ENCODE measurements at regions not wholly inside any gene's neighbourhood (a gene's known extent, or its start where the extent isn't known, plus 50 kb on each side); places are given as distances from the start of the nearest gene placed in this dataset.

DNA sequence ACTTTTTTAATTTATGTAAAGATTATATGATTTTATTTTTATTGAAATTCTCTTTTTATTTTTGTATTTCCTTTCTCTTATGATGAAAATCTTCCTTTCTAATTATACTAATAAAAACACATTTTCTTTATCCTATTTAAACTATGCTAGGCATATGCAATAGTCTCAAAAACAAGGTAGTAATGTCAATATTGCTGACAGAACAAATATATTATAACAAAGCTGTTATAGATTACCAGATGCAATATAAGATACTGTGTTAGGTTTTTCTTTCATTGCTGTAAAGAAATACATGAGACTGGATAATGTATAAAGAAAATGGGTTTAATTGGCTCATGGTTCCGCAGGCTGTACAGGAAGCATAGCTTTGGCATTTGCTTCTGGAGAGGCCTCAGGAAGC, 631.2 kb upstream of the SOX11 start:
- no peak for DNase-seq (ENCODE audit: low read depth, low spot score)

DNA sequence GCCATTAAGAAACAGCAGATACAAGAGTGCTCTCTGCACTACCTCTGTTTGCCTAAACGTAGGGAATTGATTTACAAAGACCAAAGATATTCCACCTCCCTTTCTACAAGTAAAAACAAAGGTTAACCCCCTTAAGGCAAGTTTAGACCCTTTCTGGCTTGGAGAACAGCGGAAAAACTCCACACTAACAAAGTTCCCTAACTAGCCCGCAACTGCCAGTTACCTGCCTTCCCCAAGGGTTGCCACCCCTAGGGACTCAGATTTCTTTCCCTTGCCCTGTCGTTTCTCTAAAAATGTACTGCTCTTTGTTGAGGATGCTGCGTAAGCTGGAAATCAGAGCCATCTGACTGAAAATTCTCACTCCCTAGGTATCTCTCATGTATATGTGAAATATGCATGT, 627.5 kb upstream of the SOX11 start:
- DNase-seq (ENCODE audit: low read depth, low spot score) = no peak

DNA sequence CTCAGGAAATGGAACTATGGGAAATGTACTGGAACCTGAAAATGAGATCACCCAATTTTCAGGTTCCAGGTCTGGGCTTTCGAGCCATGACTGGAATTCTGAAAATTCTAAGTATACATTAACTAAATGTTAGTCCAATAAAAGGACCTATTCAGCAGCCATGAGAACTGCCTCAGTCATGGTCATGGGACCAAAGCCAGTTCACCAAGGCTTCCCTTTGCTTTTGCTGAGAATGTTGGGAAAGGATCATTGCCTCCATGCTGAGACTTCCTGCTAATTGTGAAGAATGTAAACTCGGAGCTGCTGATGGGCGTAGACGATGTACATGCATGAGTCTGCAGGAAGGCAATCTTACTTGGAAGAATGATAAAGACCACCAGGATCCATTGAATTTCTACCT, 624.4 kb upstream of the SOX11 start:
- DNase-seq (ENCODE audit: low read depth, low spot score) = no peak

DNA sequence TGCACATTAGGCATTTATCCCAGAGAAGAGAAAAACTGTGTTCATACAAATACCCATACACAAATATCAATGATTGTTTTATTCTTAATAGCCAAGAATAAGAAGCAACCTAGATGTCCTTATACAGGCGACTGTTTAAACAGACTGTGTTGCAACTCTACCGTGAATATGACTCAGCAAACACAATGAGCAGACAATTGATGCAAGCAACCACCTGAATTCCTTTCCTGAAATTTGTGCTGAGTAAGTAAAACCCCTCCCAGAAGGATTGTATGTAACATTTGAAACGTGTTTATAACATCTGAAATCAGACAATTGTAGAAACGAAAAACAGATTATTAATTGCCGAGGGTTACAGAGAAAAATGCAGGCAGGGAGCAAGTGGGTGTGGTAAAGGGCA, 621.9 kb upstream of the SOX11 start:
- peak; percentile 35 for DNase-seq (ENCODE audit: low read depth, low spot score)

DNA sequence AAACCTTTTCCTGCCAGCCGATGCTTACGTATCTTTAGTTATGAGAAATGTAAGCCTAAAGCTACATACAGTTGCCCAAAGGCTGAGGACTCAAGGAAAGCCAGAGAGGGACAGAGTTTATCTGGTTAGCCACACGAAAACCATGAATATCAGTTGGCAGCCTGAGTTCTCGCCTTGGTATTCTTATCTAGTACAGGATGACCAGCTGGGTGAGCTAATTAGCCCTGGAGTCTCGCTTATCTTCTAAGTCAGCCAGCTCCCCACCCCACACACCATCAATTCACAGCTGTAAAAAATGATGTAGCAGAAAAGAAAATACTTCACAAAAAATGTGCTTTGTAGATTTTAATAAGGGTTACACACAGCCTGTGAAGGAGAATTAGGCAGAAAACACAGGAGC, 617.5 kb upstream of the SOX11 start:
- DNase-seq (ENCODE audit: low read depth, low spot score) = no peak

DNA sequence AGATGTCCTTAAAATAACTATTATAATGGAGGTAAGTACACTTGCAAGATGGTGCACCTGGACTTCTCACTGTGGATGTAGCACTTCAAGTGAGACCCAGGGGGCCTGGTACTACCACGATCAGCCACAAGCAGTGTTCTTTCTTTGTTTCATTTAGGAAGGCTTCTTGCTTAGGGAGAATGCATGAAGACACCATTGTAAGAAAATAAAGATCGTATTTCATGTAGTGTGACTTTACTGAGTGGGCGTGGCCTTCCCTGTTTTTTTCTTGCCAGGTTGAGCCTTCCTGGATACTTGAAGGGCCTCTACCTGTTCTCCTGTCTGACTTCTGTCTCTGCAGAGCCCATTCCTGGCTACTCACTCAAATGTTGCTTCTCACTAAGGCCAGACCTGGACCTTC, 615.6 kb upstream of the SOX11 start:
- no peak for DNase-seq (ENCODE audit: low read depth, low spot score)

DNA sequence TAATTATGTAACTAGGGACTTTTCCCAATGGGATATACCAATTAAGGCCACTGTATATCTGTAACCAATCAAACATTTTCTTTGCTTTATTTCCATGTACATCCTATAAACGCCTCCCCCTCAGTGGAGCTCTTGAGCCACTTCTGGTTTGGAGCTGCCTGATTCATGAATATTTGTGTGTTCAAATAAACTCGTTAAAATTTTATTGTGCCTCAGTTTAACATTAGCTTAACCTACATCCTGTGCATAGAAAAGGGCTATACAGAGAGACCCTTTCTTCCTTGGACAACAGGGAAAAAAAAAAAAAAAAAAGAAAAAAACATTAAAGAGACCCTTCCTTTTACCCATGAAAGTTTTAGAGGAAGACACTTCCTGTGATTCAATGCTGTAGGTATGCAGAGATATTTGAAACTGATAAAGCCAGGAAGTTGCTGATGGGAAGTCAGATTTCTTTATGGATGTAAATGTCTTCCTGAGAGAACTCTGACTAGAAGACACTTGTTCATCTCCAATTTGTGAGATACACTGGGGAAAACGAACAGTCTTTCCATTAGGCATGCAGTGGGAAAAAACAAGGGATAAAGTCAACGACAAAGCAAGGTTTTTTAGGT, 614.6 kb upstream of the SOX11 start:
- peak; percentile 42 for DNase-seq (ENCODE audit: low read depth, low spot score)

DNA sequence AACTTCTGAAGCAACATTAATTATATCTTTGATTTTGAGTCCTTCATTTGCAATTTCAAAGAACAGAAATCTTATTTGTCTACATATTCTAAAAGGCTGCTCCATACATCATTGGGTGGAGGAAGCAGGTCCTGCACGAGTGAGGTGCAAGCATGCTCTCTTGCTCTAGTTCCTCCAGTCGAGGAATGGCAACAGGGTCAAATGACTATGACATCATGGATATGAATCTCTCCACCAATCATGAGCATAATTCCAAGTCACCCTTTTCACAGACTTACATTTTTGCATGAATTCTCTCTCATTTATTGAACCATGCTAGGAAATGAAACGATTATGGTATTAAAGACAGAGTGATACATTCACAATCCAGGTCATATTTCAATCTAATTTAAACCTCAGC, 608.8 kb upstream of the SOX11 start:
- DNase-seq (ENCODE audit: low read depth, low spot score) = no peak

DNA sequence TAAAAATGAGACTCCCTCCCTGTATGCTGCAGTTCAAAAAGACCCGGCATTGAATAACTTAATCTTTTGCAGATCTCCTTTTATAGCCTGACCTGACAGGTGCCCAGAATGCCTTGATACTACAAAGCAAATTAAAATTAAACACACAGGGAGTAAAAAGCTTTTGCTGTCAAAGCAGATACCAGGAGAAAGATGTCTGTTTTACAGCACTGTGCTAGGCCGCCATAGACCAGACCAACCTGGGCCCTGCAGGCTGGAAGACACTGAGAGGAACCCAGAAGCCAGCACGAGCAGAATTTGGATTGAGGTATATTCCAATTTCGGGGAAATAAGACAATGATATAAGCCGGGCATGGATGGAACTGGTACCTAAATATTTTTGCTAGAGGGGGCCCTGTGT, 602.8 kb upstream of the SOX11 start:
- no peak for DNase-seq (ENCODE audit: low read depth, low spot score)

DNA sequence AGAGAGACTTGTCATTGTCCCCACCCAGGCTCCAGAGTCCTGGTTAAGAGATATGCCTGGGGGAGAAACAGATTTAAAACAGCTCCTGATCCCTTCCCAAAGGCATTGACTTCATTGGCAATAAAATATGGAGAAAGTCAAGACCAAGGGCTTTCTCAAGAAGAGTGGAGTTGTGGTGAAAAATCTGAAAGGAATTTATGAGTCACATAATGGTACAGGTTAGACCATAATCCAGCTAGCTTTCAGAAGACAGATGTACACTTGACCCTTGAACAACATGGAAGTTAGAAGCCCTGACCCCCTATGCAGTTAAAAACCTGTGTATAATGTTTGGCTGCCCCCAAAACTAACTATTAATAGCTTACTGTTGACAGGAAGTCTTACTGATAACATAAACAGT, 599.1 kb upstream of the SOX11 start:
- no peak for DNase-seq (ENCODE audit: low read depth, low spot score)

DNA sequence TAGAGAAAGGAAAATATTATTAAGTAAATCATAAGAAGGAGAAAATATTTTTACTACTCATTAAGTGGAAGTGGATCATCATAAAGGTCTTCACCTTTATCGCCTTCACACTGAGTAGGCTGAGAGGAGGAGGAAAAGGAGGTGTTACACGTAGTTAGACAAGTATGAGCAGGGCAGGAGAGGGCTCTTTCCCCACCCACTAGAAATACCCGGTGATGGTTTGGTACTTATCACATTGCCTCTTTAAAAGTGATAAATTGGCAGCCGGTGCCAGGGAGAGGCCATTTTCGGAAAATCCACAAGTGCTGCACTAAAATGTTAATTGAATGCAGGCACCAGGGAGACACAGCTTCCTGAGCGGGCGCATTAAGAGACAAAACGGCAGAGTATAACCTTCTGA, 598.7 kb upstream of the SOX11 start:
- DNase-seq (ENCODE audit: low read depth, low spot score) = no peak

DNA sequence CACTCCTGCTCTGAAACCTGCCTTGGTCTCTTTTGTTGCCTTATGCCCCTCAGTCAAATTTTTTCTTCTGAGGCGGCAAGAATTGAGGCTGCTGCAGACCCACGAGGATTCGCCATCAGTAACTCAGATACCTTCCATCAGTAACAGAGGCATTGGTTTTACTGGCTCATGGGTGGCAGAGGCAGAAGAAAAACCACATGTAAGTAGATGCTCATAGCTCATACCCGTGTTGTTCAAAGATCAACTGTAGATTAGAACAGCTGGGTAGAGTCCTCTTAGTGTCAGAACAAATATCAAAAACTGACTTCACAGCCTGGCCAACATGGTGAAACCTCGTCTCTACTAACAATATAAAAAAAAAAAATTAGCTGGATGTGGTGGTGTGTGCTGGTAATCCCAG, 598.0 kb upstream of the SOX11 start:
- no peak for DNase-seq (ENCODE audit: low read depth, low spot score)

DNA sequence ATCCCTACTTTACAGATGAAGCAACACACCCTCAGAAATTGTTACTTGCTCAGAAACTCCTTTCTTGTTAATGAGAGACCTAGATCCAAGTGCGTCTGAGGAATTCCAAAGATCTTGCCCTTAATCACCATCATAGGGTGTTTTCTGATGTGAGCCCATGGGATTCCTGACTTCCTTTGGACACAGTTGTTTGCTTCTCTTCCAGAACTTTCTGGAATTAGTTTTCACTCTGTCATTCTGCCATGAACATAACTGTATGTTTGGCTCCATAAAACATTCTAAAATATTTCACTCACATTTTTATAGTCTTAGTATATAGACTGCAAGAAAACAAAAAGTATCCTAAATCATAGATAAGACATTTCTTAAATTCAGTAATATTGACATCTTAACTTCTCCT, 593.9 kb upstream of the SOX11 start:
- DNase-seq (ENCODE audit: low read depth, low spot score) = no peak

DNA sequence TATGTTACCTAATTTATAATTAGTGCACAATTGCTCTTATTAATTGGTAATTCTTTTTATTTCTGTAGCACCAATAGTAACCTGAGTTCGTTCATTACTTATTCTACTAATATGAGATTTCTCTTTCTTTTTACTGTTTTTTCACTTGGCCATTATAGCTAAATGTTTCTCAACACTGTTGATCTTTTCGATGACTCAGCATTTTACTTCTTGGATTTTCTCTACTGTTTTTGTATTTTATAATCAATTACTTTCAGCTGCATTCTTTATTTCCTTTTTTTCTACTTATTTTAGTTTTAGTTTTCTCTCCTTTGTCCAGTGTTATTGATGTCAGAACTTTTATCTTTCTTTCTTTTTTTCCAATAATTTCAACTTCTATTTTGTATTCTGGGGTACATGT, 589.4 kb upstream of the SOX11 start:
- DNase-seq (ENCODE audit: low read depth, low spot score) = no peak

DNA sequence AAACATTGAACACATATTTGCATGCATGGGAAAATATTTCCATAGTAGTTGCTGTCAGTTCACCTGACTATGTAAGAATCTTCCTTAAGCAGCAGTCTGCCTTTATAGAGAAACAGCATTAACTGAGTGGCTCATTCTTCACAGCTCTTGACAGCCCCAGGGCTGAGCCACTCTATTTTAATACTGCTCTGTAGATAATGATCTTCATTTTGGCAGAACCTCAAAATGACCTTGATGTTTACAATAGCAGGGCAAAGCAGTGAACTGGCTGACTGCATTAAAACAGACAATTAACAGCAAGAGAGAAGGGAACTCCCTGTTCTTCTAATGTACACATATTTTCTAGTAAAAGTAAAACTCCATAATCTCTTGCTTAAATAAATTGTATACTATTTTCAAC, 580.6 kb upstream of the SOX11 start:
- DNase-seq (ENCODE audit: low read depth, low spot score) = no peak

DNA sequence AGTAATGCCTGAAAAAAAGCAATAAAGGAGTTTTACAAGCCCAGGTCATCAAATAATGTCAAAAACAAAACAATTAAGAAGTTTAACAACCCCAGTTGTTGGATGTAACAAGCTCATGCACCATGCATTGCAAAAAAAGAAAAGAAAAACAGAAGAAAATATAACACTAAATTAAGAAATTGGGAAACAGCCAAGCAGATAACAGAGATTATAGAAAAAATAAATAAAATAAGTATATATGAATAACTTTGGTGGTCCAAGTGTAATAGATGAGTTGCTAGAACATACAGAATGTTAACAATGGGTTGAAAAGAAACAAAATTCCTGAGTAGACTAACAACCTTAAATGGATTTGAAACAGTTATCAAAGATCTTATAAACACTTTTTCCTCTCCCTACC, 573.1 kb upstream of the SOX11 start:
- DNase-seq (ENCODE audit: low read depth, low spot score) = no peak

DNA sequence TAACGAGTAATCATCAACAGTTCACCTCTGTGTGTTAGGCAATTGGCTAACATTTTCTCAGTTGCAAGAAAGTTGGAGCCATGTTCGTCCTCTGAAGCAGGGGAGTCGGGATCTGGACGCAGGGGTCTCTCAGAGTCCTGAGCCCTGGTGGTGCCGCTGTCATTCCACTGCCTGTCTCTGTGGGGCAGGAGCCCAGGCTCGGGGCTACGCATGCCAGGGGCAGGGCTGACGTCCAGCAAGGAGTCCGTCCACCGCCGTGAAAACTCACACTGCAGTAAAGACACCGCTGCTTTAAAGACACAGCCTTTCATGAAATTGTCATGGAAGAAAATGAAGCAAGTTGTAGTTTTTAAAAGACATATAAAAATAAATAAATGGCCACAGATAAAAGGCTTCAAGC, 571.1 kb upstream of the SOX11 start:
- DNase-seq (ENCODE audit: low read depth, low spot score) = no peak

DNA sequence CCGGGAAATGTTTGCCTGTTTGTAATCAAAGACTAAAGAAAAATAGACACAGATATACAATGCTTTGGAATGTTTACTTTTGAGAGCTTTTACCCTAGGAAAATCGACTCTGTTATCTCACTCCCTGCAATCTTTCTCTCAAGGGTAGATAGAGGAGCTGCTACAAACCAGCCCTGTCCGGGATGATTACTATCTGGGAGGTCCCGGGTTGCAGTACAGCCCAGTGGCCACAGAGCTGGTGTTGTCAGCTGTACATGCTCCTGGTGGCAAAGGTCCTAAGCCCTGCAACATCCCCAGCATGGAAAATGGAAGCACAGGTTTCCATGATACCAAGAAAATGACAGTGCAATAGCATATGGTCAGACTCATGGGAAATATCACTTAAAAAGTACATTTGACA, 570.5 kb upstream of the SOX11 start:
- DNase-seq (ENCODE audit: low read depth, low spot score) = no peak

DNA sequence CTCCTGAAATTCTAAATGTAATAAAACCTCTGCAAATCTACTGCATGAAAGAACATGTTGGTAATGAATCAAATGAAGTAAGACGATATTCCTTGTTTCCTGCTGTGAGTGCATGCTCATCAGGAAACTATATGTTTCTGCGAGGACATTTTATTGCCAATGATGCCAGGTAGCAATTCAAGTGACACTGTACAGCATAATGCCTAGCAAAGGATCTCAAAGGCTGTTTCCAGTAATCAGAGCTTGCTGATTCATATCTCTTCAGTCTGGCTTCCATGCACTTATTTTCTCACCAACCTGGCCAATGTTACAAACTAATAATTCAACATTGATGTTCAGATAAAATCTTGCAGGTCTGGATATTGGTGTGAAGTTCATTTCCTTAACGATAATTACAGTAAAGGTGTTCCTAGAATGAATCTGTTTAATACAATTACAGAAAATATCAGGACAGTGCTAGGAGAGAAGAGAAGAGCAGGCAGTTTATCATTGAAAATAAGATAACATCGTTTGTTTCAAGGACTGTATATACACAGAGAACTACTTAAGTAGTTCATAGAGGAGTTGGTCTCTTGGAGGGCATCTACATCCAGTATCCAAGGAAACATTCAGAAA, 568.5 kb upstream of the SOX11 start:
- no peak for DNase-seq (ENCODE audit: low read depth, low spot score)

DNA sequence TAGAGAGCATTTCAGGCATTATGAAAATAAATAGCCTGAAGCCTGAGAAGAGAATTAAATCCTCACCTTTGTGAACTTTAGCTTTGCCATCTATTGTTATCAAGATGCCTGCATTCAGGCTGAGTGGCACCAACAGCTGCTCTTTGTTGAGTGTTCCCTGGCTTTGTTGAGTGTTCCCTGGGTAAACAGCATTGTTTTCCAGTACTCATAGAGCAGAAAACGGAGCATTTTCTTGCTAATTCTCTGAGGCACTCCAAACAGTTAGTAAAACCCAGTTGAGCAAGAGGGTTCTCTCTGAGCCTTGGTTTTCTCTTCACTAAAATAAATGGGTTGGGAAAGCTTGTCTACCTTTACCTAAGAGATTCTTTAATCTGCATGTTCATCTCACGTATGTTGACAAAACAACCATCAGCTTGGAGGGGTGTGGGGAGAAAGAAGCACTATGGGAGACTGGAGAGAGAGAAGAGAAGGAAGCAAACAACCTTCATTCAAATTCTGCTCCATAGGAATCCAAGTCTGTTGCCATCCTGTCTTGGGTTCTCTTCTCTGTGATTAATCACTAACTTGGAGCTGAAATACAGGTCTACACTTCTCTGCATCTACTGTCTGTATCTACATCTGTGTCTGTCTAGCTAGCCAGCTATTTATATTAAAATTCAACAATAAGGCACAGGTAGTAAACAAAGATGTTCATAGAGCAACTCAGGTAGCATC, 567.0 kb upstream of the SOX11 start:
- no peak for DNase-seq (ENCODE audit: low read depth, low spot score)

DNA sequence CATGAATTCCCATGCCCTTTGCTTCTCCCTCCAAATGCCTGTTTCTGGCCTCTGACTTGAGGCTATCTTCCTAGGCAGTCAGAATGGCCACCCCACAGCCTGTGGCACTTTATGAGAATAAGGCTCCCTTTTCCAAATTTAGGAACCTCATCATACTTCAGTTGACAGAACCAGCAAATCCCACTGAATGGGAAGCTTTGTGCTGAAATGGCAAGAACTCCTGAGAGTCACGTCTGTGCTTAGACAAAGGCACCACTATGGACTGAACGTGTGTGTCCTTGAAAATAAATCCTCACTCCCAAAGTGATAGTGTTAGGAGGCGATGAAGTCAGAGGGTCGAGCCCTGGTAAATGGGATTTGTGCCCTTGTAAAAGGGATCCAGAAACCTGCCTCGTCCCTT, 559.9 kb upstream of the SOX11 start:
- no peak for DNase-seq (ENCODE audit: low read depth, low spot score)

DNA sequence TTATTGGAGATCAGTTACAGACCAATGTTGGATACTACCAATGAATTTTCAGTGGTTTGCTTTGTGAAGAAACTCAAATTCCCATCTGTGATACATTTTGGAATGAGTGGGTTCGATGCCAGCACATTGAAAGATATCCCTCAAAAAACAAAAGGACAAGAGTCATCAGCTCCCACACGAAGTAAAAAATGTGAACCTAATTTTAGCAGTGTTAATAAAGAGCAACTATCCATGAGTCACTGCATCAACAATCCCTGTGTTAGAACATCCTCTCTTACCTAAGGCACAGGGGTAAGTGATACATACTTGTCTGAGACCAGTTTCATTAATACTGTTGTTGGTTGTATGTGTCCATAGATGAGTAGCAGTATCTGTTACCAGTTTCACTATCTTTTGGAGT, 551.8 kb upstream of the SOX11 start:
- peak; percentile 12 for DNase-seq (ENCODE audit: low read depth, low spot score)

DNA sequence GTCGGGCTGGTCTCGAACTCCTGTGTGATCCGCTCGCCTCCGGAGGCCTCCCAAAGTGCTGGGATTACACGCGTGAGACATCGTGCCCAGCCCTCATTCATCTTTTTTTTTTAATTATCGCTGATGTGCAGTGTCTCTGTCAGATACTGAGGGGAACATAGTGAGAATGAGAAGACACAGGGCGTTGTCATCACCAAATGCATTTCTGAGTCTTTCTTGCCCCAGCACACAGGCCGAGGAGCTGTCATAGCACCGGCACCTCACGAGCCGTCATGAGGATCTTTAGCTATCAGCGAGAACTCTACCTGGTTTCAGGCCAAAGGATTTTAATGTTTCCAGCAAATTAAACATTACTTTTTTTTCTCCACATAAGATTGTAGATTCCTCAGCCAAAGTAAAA, 548.0 kb upstream of the SOX11 start:
- DNase-seq (ENCODE audit: low read depth, low spot score) = no peak

DNA sequence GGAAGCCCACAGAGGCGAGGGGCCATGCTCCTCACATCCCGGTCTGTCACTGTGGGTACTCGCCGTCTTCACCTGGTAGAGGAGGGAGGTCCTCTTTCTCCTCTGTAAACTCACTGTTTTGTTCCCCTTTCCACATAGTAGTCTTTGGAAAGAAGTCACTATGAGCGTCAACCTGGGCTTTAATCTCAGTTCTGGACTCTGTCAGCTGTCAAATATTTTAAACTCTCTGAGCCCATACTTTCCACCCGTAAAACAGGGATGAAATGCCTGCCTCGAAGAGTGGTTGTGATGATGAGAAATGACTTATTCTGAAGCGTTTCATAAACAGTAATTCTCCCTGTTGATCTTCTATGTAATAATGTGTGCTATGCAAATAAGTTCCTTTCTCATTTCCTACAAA, 547.1 kb upstream of the SOX11 start:
- no peak for DNase-seq (ENCODE audit: low read depth, low spot score)
